SKM-1 treated with dmso at 0.1 percent for 144 hours (cell line): ENCODE measurements at regions not wholly inside any gene's neighbourhood (a gene's known extent, or its start where the extent isn't known, plus 50 kb on each side); places are given as distances from the start of the nearest gene placed in this dataset.
"Not testable (repeated sequence)": the region's sequence is repeated elsewhere in the genome, so short reads cannot be mapped to it uniquely, and the experiment has no call there.

Experiments used
- DNase-seq: peaks from one replicate; lab custom pipeline; 2025; ENCODE audit not compliant: unreplicated experiment; lab: John Stamatoyannopoulos, UW

DNA sequence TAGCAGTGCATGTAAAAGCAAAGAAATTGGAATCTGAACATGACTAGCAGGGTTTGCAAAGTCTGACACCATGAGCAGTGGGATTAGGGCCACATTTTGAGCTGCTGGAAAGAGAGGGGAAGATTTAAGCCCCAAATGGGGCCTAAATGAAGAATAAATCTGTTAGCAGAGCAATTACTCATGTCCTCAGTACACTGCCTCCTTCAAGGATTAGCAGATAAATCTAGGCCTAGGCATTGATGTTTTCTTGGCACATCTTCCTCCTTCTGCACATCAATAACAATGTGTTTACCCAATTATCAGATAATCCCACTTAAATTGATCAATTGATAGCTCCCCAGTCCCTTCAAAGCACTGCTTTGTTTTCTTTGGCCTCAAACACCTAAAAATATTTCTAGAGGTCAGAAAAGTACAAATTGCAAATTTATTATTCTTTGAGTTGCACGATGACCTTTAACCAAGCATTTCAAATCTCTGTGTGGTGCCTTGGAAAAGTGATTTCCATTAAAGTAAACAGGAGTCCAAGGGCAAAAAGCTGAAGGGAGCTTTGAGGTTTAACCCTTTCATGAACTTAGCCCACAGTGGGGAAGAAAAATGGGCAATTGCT lies 514.7 kb upstream of the CHORDC1 start:
- no peak for DNase-seq

DNA sequence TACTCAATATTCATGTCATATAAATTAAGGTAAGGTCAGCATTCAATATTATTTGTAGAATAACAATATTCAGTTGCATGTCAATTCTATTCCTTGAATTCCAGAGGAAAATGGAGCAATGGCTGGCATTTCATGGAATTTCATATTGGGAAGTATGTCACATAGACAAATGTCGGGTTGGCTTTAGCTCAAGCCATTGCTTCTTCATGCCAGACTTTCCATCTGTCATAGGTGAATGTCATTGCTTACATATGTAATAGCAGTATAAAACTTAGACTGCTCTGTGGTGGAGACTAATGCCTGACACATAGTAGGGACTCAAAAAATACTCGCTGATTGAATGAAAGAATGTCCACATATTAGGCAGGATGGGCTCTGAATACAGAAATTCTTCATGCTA lies 509.6 kb upstream of the CHORDC1 start:
- DNase-seq: no peak

DNA sequence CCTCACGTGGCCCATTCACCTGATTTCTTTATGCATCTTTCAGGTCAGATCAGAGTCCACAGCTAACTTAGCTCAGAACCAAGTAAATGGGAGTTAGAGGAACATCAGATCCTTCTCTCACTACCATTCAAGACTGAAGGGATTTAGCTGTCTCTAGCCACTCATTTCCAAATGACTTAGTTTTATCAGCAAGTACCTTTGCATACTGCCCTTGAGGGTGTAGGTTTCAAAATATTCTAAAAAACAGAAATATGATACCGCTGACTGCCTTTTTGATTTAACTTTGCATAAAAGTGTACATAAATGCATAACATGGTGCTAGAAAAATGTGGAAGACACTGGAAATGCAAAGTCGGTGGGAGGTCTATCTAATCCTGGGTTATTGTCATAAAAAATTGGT lies 500.6 kb upstream of the CHORDC1 start:
- DNase-seq: no peak

DNA sequence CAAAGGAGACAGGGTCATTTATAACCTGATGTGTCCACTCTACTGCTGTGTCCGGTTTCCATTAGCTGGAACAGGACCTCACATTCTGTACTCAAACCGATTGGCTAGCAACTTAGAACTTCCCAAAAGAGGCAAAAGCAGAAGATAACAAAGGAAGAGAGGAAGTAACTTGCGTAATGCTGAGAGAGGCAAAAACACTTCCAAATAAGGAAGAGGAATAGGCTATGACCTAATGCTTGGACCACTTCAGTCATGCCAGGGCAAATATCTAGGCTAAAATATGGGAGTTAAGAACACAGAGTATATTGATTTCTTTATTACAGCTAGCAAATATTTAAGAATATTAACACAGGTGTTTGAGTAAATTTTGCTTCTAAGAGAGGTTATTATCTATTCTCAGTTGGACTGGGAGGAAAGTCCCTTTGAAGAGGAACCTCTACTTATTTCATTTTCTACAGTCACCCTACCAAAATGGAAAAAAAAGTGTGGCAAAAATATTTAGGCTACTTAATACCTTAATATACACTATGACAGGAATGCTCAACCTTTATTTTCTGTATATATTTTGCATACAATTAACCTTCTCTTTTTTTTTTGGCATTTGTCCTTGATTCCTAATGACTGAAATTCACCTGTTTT lies 499.8 kb upstream of the CHORDC1 start:
- DNase-seq: peak; percentile 83

DNA sequence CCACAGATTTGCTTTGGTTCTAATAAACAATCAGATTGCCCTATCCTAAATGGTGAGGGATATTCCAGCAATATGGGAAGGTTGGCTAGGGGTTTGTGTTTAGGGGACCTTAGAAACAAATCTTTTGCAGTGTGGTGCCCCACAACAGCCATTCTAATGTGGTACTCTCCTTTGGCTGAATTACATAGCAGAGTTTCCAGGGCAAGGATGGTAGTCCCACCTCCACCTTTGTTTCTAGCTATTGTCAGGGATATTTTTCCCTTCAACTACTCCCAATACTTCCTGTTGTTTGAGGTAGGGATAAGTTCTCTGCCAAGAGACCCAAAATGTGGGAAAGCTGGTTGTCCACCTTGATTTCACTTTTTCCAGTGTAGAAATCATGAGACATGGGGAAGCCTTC lies 494.7 kb upstream of the CHORDC1 start:
- no peak for DNase-seq

DNA sequence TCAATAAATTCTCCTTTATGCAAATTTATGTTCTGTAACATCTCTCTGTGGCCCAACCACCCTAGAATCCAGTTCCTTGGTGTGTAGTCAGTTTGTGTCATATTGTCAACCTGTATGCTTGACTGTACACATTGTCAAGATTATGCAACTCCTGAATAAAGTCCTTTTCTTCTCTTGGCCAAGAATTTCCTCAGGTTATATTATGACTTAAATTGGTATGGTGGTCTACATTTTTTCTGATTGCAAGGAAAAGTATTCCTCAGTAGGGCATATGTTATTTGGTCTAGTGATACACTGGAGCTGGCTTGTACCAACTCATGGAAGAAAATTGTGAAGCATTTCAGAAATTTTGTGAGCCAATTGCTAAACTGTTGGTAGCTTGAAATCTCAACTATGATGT lies 482.8 kb upstream of the CHORDC1 start:
- DNase-seq: no peak

DNA sequence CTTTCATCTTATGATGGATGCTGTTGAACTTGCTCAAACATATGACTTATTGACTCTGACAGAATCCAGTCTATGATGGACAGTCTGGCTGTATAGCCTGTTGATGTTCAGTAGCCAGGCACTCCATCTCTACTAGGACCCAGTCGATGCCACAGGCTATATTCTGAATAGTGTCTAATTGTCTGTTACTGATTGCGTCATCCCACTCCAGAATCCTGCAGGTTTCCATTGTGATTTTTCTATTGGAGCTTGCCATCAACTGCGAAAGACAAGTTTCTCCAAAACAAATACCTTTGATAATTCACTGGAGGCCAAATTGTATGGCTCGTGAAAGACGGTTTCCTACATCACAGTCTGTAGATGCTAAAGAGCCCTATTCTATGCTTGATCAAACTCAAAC lies 481.7 kb upstream of the CHORDC1 start:
- no peak for DNase-seq

DNA sequence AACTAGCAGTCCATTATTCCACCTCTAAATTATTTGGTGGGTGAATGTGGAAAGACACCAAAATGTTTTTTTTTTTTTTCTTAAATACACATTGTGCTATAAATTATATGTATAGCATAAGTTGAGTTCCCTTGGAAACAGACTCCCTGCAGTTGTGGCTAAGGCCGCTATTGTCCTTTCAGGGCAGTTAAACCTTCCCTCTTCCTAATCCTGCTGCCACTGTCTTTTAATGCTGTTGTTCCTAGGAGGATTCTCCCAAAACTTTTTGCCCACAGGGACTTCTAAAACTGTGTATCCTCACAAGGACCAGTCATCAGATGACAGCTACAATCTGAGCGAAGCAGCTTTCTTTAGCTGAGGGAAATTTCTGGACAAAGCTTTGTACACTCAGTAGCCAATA lies 478.9 kb upstream of the CHORDC1 start:
- no peak for DNase-seq

DNA sequence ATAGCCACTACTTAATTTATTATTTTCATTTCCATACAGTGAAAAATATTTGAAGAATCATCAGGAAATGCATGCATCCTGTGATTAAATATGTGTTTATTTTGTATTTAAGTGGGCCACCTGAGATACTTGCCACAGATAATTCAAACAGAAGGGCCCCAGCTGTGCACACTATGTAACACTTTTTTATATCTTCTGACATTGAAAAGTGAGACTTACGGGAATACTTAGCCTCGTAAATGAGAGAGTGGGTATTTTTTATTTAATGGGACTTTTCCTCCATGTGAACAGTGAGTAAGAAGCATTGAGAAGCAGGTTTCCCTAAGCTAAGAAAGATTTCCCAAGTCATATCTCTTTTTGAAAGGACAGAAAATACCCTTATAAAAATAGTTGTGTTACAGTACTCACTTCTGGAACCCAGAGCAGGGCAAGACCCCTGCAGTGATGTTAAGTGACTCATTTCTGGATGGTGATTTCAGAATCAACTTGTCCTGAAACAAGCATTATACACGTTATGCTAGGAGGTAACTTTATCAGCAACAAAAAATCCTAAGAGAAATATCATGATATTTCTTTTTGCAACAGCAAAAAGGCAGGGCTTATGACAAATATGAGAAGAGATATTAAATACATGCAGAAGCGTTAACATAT lies 478.1 kb upstream of the CHORDC1 start:
- no peak for DNase-seq

DNA sequence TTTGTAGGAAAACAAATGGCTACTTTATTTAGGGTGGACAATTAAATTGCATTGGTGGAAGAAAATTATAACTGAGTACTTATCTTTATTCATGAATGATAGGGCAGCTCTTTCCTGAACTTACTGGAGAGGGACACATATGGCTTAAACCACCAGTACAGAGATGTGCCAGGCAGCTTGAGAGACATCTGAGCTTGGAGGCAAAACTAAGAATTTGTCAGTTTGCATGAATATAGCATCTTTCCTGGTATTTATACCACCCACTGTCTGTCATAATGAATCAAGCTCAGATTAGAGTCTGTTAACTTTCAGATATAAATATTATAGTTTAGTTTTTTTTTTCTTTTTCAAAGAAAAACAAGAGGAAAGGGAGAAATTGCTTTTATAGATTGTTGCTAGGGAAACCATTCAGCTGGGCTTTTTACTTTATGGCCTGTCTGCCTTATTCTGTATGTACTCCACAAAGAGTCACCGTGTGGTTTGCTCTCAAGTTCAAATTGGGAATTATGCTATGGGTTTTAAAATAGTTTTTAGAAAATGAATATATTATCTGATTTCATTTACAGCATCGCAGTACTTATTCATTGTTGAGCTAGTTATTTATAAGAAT lies 477.0 kb upstream of the CHORDC1 start:
- DNase-seq: no peak

DNA sequence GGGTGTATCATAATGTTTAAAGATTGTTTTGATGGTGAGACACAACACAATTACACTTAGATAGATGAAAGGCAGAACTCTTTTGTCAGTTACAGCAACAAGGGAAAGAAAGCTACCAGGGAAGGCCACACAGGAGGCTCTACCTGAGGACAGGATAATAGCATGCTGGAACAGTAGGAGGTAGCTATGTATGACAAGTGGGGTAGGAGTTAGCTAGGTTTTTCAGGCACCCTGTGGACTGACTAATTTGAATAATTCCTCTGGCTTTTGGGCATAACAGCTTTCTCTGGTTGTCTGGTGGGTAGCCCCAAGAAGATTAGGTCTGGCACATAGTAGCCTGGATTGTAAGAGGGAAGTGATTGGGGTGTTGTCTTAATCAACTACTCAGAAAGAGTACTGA lies 475.4 kb upstream of the CHORDC1 start:
- DNase-seq: no peak

DNA sequence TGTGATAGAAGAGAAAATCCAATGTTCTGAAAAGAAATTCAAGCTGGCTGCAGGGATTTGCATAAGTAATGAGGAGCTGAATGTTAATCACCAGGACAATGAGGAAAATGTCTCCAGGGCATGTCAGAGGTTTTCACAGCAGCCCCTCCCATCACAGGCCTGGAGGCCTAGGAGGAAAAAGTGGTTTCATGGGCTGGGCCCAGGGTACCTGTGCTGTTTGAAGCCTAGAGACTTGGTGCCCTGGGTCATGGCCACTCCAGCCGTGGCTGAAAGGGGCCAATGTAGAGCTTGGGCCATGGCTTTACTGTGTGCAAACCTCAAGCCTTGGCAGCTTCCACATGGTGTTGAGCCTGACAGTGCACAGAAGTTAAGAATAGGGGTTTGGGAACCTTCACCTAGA lies 452.6 kb upstream of the CHORDC1 start:
- DNase-seq: not testable (repeated sequence)

DNA sequence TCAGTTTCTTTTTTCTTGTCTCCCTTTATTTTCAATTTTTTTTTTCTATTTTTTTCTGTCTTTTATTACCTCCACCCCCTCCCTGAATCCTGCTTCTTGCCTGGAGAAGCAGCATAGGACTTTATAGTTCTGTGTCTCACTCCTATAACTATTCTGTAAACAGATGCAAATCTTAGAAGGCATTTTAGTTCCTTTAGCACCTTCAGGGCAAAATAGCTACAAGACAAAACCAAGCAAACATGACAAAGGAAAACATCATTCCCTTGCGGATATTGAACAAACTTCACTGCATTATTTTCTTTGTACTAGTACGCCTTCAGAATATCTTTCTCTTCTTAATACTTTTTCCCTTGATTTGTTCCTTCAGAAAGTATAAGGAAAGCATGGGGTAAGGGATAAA lies 446.2 kb upstream of the CHORDC1 start:
- no peak for DNase-seq

DNA sequence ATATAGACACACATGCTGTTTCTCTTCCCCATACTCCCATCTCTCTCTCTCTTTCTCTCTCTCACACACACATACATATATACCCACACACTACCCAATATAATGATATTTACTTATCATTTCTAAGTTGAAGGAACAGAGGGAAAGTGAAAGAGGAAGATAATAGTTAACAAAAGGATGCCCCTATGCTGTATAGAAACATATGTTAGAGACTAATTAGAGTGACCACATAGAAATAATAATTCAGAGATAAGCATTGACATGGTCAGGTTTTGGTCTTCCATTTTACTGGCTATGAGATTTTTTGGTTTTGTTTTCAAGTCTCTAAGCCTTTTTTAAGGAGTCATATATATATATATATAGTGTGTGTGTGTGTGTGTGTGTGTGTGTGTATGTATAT lies 445.7 kb upstream of the CHORDC1 start:
- DNase-seq: no peak

DNA sequence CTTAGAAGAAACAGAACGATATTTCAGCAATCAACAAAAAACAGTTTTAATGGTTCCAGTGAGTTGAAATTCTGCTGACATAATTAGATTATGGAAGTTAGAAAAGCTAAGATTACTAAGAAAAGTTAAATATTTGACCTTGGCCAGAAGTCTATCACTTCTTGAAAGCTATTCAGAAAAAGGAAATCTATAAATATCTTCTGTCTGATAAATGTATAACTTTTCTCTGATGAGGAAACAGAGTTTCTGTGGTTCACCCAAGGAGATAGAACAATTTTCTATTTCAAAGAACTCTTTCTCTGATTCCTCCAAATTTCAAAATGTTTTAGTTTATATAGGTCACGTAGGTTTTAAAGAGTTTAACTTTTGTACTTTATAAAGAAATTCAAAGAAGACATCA lies 438.4 kb upstream of the CHORDC1 start:
- DNase-seq: no peak

DNA sequence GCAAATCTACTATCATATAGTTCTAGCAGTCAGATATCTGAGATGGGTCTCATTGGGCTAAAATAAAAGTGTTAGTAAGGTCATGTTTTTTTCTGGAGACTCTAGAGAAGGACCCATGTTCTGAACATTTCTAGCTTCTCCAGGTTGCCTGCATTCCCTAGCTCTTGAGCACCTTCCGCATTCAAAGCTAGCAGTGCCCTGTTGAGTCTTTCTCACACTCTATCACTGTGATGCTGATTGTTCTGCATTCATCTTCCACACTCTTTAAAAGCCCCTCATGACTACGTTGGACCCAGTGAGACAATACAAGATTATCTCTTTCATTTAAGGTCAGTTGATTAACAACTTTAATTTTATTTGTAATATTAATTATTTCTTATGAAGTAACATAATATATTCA lies 433.3 kb upstream of the CHORDC1 start:
- no peak for DNase-seq

DNA sequence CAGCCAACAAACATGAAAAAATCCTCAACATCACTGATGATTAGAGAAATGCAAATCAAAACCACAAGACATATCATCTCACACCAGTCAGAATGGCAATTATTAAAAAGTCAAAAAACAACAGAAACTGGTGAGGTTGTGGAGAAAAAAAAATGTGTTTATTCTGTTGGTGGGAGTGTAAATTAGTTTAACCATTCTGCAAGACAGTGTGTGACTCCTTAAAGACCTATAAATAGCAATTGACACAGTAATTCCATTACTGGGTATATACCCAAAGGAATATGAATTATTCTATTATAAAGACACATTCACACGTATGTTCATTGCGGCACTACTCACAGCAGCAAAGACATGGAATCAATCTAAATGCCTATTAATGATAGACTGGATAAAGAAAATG lies 427.3 kb upstream of the CHORDC1 start:
- DNase-seq: no peak

DNA sequence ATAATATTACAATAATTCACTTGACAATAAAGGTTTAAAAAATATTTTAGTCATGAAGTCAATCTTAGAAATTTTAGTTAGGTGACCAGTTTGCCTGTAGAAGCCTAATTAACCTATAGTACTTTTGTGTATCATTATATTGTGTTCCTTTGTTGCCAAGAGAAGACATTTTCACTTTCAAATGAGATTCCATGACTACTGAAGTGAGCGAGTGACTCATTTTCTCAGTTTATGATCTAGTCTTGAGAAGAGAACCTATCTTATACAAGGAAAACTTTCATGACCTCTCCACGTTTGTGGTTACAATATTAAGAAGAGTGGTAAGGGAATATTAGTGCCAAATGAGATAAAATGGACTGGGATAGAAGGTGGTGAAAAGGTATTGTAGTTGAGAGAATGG lies 423.9 kb upstream of the CHORDC1 start:
- DNase-seq: no peak

DNA sequence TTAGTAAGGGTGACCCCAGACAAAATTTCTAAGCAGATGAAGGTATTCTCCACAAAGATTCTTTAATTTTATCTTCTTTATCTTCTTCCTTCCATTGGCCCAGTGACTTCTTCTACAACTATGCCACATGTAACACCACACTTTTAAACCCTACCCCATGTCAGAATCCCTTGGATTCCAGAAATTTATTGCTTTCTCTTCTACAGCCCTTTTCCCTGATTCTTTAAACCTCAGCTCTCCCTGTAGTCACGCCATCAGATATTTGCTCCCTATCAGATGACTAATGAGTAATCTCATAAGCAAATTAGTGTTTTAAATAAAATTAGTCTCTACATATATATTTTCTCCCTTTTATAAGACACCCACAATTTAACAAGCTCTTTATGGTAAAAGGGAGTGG lies 423.4 kb upstream of the CHORDC1 start:
- no peak for DNase-seq

DNA sequence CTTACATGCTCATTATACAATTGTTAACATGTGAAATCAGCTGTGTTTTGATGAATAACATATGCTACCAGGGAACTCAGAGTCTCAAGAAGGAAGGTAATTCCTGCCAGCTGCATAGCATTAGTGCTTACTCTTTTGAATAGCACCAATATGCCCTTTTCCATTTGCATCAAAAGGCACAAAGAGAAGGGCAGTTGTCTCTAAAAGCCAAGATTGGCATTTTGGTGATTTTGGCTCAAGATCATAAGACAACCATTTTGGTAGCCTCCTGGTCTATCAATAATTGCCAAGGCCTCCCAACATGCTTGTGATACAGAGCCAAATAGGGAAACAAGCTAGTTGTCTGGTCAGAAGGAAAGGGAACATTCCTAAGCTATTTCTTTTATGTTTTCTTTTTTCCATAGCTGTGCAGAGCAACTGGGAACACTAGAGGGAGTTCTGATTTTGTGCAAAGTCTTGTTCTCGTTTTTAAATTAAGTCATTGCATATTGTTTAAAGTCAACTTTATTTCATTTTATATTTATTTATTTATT lies 416.7 kb upstream of the CHORDC1 start:
- no peak for DNase-seq

DNA sequence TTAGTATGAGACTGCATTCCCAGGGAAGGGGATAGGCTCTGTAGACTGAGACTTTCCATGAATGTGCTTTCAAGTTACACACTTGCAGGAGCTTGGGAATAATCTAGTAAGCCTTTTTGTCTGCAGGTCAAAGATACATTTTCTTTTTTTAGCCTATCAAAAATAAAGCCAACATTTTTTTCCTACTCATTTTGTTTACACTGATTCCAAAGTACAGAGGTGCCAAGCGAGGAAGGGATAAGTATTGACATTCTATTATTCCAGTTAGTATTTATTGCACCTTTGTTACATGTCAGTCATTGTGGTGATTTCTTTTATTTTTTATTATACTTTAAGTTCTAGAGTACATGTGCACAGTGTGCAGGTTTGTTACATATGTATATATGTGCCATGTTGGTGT lies 413.0 kb upstream of the CHORDC1 start:
- no peak for DNase-seq

DNA sequence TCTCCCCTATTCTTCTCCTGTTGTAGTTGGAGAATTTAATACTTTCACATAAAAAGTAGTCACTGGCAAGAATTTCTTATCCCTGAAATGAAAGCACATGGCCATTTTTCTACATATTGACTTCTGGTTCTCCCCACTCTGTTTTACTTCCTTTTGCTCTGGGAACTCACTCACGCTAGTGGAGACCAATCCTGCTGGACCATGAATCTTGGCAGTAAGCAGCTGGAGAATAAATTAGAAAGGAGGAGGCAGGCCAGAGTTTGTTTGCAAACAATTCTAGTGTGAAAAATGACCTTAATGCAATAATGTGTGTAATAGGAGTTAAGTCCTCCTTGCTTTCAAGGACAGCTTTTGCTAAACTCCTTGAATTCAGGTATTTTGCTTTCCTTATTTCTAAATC lies 412.3 kb upstream of the CHORDC1 start:
- no peak for DNase-seq
